SK-N-SH treated with all-trans-retinoic acid at 6 μM for 48 hours (cell line): ENCODE measurements at regions not wholly inside any gene's neighbourhood (a gene's known extent, or its start where the extent isn't known, plus 50 kb on each side); places are given as distances from the start of the nearest gene placed in this dataset.
"Not testable (repeated sequence)": the region's sequence is repeated elsewhere in the genome, so short reads cannot be mapped to it uniquely, and the experiment has no call there.

Source experiments
- ATAC-seq: fragments of 200-7000 bp; cut with Tn5 transposase; 3 replicates; pipeline ENCODE4 v1.9.1; 2020; ENCODE audit warnings: mild to moderate bottlenecking, moderate library complexity
- ARNTL ChIP-seq: fragments of 450-650 bp; formaldehyde crosslinking; IDR thresholded peaks from 2 replicates; pipeline ENCODE4 v1.5.0; 2020; ENCODE audit warnings: low read depth, mild to moderate bottlenecking, moderate library complexity, borderline replicate concordance
- BACH2 ChIP-seq: fragments of 250-450 bp; sonication (Bioruptor Pico); IDR thresholded peaks from 2 replicates; pipeline ENCODE4 v1.9.0; 2021; ENCODE audit warnings: mild to moderate bottlenecking, borderline replicate concordance
- CSDC2 ChIP-seq: fragments of 250-450 bp; sonication (Bioruptor Pico); IDR thresholded peaks from 2 replicates; pipeline ENCODE4 v1.5.0; 2020; ENCODE audit warnings: mild to moderate bottlenecking, moderate library complexity
- ESRRG ChIP-seq: fragments of 250-450 bp; sonication (Bioruptor Pico); IDR thresholded peaks from 2 replicates; pipeline ENCODE4 v1.6.1; 2021; ENCODE audit warnings: mild to moderate bottlenecking
- GLIS3 ChIP-seq: fragments of 250-450 bp; sonication (Bioruptor Pico); IDR thresholded peaks from 2 replicates; pipeline ENCODE4 v1.5.0; 2020; ENCODE audit warnings: mild to moderate bottlenecking, moderate library complexity
- ISL1 ChIP-seq: fragments of 250-450 bp; sonication (Bioruptor Pico); IDR thresholded peaks from 2 replicates; pipeline ENCODE4 v2.1.2; 2022; ENCODE audit warnings: mild to moderate bottlenecking, moderate library complexity
- PPARA ChIP-seq: fragments of 250-450 bp; sonication (Bioruptor Pico); IDR thresholded peaks from 2 replicates; pipeline ENCODE4 v1.5.0; 2020; ENCODE audit warnings: mild to moderate bottlenecking, borderline replicate concordance
- SNAI2 ChIP-seq: fragments of 250-450 bp; sonication (Bioruptor Pico); IDR thresholded peaks from 2 replicates; pipeline ENCODE4 v1.5.0; 2020; ENCODE audit warnings: mild to moderate bottlenecking, moderate library complexity
- TOX ChIP-seq: fragments of 250-450 bp; sonication (Bioruptor Pico); IDR thresholded peaks from 2 replicates; pipeline ENCODE4 v1.8.0; 2021; ENCODE audit warnings: mild to moderate bottlenecking, moderate library complexity, borderline replicate concordance
- ZFP3 ChIP-seq: fragments of 250-450 bp; sonication (Bioruptor Pico); IDR thresholded peaks from 2 replicates; pipeline ENCODE4 v1.5.0; 2020; ENCODE audit warnings: mild to moderate bottlenecking, moderate library complexity
- ZFP30 ChIP-seq: fragments of 450-650 bp; formaldehyde crosslinking; IDR thresholded peaks from 2 replicates; pipeline ENCODE4 v1.5.0; 2022; ENCODE audit warnings: mild to moderate bottlenecking, moderate library complexity
- ZNF565 ChIP-seq: fragments of 450-650 bp; formaldehyde crosslinking; conservative IDR thresholded peaks from 2 replicates; pipeline ENCODE4 v1.5.0; 2020; ENCODE audit warnings: low read depth, mild to moderate bottlenecking, moderate library complexity
- ZNF70 ChIP-seq: fragments of 450-650 bp; formaldehyde crosslinking; IDR thresholded peaks from 2 replicates; pipeline ENCODE4 v1.5.0; 2020; ENCODE audit warnings: mild to moderate bottlenecking, moderate library complexity
- ZNF8 ChIP-seq: fragments of 450-650 bp; formaldehyde crosslinking; IDR thresholded peaks from 2 replicates; pipeline ENCODE4 v1.5.0; 2020; ENCODE audit warnings: mild to moderate bottlenecking, moderate library complexity
- TF ChIP-seq, protein P1 (sequence below): fragments of 250-450 bp; sonication (Bioruptor Pico); IDR thresholded peaks from 2 replicates; pipeline ENCODE4 v1.8.0; 2020; ENCODE audit warnings: mild to moderate bottlenecking, moderate library complexity, borderline replicate concordance
- TF ChIP-seq, protein P2 (sequence below): fragments of 250-450 bp; sonication (Bioruptor Pico); IDR thresholded peaks from 2 replicates; pipeline ENCODE4 v1.5.1; 2021; ENCODE audit warnings: mild to moderate bottlenecking, moderate library complexity
- TF ChIP-seq, protein P3 (sequence below): fragments of 250-450 bp; sonication (Bioruptor Pico); IDR thresholded peaks from 2 replicates; pipeline ENCODE4 v1.5.1; 2020; ENCODE audit warnings: low read depth, mild to moderate bottlenecking, moderate library complexity
- TF ChIP-seq, protein P4 (sequence below): fragments of 250-450 bp; sonication (Bioruptor Pico); IDR thresholded peaks from 2 replicates; pipeline ENCODE4 v1.5.0; 2020; ENCODE audit warnings: mild to moderate bottlenecking, moderate library complexity
- TF ChIP-seq, protein P5 (sequence below): fragments of 250-450 bp; sonication (Bioruptor Pico); IDR thresholded peaks from 2 replicates; pipeline ENCODE4 v1.8.0; 2021; ENCODE audit warnings: low read depth, mild to moderate bottlenecking, moderate library complexity, borderline replicate concordance

DNA sequence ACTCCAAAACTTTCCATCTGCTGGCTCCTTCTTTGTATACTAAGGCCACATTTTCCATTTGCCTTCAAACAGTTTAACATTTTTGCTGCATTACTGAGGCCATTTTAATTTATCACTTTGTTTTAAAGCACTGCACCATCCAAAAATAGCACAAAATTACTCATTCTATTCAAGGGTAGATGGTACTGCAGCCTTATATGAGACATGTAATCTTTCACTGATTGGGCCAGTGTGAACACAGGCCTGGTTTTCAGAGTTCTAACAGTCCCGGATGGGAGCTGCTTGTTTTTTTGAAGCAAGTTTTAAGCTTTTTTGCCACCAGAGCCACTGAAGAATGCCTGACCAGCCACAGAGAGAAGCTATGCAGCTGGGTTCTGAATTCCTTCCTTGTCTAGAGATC, 172.3 kb upstream of the TSC22D2 start:
- peak; percentile 81 for ATAC-seq

DNA sequence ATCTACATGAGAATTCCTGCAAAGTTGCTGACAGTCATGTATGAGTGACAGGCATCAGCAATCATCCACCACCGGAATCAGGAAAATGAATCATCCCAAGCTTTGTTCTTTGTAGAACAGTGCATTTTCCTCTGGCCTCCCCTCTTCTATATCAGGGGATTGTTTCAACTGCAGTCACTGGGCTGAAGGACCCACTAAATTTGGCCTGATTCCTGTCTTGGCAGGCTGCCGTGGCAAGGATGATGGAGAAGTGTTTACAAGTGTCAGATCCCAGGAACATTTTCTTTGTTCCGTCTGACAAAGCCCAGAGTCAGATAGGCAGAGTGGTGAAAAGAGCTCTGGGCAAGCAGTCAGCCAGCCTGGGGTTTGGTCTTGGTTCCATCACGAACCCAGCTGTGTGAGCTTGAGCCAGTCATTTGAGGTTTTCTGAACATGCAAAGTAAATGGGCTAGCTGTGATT, 175.1 kb upstream of the TSC22D2 start:
- TF ChIP-seq ARNTL (CRISPR knock-in tag): no peak
- TF ChIP-seq ISL1 (CRISPR knock-in tag): peak; percentile 57
- TF ChIP-seq ZNF8 (CRISPR knock-in tag): no peak
- ATAC-seq: no peak

More for the DNA sequence above, 172.3 kb upstream of the TSC22D2 start:
- TF ChIP-seq ISL1 (CRISPR knock-in tag) (peak; percentile 83), GLIS3 (CRISPR knock-in tag) (no peak), ZFP3 (CRISPR knock-in tag) (0 out of 2 replicates have a peak, but pooled peaks have one; percentile 63)
- TF ChIP-seq, protein P1, sequence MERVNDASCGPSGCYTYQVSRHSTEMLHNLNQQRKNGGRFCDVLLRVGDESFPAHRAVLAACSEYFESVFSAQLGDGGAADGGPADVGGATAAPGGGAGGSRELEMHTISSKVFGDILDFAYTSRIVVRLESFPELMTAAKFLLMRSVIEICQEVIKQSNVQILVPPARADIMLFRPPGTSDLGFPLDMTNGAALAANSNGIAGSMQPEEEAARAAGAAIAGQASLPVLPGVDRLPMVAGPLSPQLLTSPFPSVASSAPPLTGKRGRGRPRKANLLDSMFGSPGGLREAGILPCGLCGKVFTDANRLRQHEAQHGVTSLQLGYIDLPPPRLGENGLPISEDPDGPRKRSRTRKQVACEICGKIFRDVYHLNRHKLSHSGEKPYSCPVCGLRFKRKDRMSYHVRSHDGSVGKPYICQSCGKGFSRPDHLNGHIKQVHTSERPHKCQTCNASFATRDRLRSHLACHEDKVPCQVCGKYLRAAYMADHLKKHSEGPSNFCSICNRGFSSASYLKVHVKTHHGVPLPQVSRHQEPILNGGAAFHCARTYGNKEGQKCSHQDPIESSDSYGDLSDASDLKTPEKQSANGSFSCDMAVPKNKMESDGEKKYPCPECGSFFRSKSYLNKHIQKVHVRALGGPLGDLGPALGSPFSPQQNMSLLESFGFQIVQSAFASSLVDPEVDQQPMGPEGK (CRISPR knock-in tag): no peak
- TF ChIP-seq, protein P2, sequence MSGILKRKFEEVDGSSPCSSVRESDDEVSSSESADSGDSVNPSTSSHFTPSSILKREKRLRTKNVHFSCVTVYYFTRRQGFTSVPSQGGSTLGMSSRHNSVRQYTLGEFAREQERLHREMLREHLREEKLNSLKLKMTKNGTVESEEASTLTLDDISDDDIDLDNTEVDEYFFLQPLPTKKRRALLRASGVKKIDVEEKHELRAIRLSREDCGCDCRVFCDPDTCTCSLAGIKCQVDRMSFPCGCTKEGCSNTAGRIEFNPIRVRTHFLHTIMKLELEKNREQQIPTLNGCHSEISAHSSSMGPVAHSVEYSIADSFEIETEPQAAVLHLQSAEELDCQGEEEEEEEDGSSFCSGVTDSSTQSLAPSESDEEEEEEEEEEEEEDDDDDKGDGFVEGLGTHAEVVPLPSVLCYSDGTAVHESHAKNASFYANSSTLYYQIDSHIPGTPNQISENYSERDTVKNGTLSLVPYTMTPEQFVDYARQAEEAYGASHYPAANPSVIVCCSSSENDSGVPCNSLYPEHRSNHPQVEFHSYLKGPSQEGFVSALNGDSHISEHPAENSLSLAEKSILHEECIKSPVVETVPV (CRISPR knock-in tag): no peak
- TF ChIP-seq, all 23 proteins: peak for 2

DNA sequence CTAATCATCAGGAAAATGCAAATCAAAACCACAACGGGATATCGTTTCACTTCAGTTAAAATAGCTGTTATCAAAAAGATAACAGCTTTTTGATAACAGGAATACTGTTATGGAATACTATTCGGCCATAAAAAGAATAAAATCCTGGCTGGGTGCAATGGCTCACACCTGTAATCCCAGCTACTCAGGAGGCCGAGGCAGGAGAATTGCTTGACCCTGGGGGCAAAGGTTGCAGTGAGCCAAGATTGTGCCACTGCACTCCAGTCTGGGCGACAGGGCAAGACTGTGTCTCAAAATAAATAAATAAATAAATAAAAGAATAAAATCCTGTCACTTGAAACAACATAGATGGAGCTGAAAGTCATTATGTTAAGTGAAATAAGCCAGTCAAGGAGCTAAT, 178.1 kb upstream of the TSC22D2 start:
- no peak for ATAC-seq
- TF ChIP-seq, protein P3, sequence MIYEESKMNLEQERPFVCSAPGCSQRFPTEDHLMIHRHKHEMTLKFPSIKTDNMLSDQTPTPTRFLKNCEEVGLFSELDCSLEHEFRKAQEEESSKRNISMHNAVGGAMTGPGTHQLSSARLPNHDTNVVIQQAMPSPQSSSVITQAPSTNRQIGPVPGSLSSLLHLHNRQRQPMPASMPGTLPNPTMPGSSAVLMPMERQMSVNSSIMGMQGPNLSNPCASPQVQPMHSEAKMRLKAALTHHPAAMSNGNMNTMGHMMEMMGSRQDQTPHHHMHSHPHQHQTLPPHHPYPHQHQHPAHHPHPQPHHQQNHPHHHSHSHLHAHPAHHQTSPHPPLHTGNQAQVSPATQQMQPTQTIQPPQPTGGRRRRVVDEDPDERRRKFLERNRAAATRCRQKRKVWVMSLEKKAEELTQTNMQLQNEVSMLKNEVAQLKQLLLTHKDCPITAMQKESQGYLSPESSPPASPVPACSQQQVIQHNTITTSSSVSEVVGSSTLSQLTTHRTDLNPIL: no peak
- TF ChIP-seq CSDC2 (CRISPR knock-in tag) (no peak), PPARA (CRISPR knock-in tag) (no peak), GLIS3 (CRISPR knock-in tag) (no peak), ZFP30 (no peak)
- TF ChIP-seq, protein P1 (CRISPR knock-in tag): no peak

DNA sequence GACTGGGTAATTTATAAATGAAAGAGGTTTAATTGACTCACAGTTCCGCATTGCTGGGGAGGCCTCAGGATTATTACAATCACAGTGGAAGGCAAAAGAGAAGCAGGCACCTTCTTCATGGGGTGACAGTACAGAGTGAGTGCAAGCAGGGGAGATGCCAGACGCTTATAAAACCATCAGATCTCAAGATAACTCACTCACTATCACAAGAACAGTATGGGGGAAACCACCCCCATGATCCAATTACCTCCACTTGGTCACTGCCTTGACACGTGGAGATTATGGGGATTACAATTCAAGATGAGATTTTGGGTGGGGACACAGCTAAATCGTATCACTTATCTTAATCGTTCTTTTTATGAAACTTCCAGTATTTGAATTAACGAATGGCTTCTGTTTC, 179.5 kb upstream of the TSC22D2 start:
- not testable (repeated sequence) for ATAC-seq

DNA sequence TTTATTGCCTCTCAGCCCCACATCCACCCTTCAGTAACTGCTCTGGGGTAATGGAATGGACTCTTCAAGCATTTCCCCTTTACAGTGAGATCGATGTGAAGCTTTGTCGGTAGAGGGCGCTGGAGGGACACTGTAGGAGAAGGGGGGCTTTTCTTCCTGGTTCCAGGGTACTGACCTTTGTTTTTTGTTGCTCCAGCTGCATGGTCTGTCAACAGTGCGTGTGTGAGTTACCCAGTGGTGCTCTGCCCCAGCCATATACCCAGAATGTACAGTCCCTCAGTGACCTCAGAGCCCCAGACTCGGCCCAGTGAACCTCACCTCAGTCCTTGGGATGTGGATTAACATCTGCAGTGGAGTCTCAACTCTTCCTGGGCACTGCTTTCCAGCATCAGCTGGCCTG, 180.3 kb upstream of the TSC22D2 start:
- peak; percentile 88 for ATAC-seq
- no peak for TF ChIP-seq ZNF565 (CRISPR knock-in tag)
- no peak for TF ChIP-seq ZFP3 (CRISPR knock-in tag)
- TF ChIP-seq ISL1 (CRISPR knock-in tag): no peak
- no peak for TF ChIP-seq GLIS3 (CRISPR knock-in tag)
- TF ChIP-seq ESRRG: no peak
- TF ChIP-seq ZNF70 (CRISPR knock-in tag): no peak

DNA sequence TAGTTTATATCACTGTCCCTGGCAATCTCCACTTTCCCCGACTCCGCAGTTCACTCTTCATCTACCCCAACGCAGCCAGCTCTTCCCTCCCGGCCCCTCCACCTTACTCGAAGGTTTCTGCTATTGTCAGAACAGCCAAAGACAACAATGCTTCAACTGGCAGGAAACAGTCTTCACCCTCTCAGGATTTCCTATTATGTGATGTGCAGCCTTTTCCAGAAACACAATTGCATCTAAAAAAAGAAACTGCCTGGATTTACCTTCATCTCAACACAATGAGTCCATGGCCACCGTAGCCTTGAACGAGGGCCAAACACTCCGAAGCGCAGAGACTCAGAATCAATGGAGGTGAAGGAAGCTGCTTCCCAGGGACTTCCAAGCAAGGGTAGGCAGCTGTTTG, 182.1 kb upstream of the TSC22D2 start:
- no peak for ATAC-seq
- TF ChIP-seq ZNF565 (CRISPR knock-in tag): no peak
- TF ChIP-seq BACH2 (CRISPR knock-in tag): no peak
- no peak for TF ChIP-seq SNAI2 (CRISPR knock-in tag)
- no peak for TF ChIP-seq TOX
- TF ChIP-seq ZFP3 (CRISPR knock-in tag): no peak
- no peak for TF ChIP-seq ZNF8 (CRISPR knock-in tag)
- TF ChIP-seq, protein P4, sequence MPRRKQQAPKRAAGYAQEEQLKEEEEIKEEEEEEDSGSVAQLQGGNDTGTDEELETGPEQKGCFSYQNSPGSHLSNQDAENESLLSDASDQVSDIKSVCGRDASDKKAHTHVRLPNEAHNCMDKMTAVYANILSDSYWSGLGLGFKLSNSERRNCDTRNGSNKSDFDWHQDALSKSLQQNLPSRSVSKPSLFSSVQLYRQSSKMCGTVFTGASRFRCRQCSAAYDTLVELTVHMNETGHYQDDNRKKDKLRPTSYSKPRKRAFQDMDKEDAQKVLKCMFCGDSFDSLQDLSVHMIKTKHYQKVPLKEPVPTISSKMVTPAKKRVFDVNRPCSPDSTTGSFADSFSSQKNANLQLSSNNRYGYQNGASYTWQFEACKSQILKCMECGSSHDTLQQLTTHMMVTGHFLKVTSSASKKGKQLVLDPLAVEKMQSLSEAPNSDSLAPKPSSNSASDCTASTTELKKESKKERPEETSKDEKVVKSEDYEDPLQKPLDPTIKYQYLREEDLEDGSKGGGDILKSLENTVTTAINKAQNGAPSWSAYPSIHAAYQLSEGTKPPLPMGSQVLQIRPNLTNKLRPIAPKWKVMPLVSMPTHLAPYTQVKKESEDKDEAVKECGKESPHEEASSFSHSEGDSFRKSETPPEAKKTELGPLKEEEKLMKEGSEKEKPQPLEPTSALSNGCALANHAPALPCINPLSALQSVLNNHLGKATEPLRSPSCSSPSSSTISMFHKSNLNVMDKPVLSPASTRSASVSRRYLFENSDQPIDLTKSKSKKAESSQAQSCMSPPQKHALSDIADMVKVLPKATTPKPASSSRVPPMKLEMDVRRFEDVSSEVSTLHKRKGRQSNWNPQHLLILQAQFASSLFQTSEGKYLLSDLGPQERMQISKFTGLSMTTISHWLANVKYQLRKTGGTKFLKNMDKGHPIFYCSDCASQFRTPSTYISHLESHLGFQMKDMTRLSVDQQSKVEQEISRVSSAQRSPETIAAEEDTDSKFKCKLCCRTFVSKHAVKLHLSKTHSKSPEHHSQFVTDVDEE (CRISPR knock-in tag): no peak
- TF ChIP-seq, protein P5, sequence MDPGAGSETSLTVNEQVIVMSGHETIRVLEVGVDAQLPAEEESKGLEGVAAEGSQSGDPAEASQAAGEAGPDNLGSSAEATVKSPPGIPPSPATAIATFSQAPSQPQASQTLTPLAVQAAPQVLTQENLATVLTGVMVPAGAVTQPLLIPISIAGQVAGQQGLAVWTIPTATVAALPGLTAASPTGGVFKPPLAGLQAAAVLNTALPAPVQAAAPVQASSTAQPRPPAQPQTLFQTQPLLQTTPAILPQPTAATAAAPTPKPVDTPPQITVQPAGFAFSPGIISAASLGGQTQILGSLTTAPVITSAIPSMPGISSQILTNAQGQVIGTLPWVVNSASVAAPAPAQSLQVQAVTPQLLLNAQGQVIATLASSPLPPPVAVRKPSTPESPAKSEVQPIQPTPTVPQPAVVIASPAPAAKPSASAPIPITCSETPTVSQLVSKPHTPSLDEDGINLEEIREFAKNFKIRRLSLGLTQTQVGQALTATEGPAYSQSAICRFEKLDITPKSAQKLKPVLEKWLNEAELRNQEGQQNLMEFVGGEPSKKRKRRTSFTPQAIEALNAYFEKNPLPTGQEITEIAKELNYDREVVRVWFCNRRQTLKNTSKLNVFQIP: no peak
- no peak for TF ChIP-seq ESRRG
- TF ChIP-seq, protein P2 (CRISPR knock-in tag): no peak
- no peak for TF ChIP-seq ISL1 (CRISPR knock-in tag)
- no peak for TF ChIP-seq GLIS3 (CRISPR knock-in tag)
- TF ChIP-seq ZFP30: no peak
- TF ChIP-seq CSDC2 (CRISPR knock-in tag): no peak
